ENCODE measurements at regions not wholly inside any gene's neighbourhood (a gene's known extent, or its start where the extent isn't known, plus 50 kb on each side); places are given as distances from the start of the nearest gene placed in this dataset.

DNA sequence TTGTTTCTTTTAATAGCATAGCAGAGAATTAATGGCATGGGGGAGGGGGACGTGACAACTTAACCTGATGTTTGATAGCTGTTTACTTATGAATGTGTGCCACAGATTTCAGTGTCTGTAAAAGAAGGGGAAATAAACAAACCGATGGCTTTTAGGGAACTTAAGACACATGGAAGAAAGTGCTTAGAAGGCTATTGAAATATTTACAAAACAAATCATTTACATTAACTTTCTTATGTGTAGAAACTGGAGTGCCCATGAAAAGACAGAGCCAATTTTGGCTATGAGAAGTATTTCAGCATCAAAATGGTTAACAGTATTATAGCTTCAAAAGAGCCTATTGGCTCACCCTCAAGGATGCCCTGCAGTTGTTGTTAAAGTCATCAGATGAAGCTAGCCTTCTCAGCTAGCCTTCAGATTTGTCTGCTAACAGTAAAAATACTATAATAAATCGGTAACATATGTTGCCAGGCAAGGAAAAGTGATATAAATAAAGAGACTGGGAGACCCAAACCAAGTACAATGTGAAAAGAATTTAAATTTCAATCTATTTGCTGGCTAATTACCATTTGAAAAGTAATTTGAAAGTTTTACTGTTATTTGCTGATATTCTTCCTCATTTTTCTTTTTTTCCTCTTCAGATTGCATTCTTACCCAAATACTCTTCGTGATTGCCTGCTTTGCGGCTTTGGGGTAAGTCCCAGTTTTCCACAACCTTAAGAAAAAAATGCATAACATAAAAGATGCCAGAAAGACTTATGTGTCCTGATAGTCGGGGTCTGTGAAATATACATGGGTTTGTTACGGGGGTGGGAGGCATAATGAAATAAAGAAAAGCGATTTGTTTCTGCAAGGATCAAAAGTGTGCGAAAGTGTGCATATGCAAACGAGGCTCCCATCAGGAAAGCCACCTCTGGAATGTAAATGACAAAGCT lies 256.4 kb downstream of the MEIS1 start:
- DNase-seq (ENCODE audit: low spot score): no peak

DNA sequence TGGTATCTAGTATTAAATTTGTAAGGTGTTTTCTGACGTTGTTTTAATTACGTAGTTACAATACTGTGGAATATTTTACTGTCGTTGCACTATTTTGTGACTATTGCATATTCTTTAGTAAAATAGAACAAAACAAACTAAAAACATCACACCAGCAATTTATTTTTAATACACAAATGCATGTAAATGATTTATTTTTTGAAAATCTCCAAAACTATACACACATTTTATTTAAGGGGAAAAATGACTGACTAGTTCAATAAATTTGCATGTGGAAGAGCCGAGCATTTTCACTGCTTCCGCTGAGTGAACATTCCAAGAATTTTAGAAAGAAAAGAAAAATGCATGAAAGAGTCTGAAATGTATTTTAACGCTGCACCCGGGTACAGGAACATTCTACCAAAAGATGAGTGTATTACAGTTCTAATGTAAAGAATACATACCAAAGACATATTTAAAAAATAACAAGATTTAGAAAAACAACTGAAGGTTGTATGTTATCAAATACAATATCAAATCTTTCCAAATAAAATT lies 257.7 kb downstream of the MEIS1 start:
- DNase-seq (ENCODE audit: low spot score): no peak

DNA sequence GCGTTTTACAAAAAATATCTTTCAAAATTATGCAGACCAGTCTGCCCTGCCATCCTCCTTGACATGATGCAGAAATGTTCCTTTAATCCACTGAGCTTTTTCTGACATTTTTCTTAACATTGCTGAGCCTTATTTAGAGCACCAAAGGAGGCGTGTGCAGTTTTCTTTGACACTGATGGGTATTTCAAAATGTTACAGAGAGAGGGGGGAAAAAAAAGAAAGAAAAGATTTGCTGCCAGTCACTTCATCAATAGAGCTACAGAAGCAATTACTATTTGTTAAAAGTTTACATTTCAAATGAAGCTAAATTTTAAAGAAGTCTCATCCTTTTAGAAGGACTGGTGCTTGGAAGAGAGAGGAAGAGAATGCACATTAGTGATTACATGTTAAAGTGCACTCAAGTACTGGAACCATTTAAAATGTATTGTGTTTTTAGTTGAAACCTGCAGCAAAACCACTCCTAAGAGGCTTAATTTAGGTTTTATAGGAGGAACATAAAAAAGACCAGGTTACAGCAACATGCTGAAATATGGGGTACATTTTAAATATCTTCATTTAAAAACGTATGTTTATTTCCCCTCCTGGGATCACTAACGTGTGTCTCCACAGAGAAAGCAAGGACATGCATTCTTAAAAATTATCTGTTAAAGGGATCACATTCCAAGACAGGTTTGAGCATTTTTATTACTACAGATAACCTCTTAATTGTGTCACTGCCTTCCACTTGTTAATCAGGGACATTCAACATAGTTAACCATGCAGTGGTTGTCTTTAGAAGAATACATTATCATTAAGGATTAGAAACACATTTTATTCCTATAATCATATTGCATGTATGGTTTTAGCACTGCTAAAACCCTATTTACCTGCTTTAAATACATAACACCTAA lies 258.4 kb downstream of the MEIS1 start:
- no peak for DNase-seq (ENCODE audit: low spot score)

DNA sequence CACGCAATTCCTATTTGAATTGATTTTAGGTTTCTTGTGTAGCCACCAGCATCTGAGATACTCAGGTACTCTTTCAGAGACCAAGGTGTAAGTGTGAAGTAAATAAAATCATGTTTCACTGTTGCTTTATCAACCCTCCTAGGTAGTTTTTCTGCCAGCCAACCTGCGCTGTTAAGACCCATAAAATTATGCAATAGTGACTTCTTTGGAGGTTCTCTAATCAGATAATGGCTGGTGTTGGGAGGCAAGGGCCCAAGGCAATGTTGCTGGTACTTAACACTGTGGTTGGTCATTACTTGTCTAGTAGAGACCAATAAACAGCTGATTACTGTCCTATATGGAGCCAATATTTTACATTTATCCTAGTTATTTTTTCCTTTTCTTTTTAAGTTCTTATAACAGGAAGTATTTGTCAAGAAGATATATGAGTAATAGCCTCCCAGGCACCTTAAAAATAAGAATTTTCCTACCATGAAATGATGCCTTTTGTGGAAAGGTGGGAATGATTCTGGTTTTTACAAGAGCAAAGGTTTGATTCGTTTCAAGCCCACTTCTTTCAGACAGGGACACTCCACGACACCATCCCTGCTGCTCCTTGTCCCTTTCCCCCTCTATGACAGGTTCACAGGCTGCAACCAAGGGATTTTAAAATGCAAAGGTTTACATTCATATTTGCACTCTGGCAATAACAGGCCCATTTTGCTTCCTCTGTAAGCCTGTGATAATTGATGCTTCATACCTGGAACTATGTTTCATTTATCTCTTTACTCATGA lies 259.3 kb downstream of the MEIS1 start:
- no peak for DNase-seq (ENCODE audit: low spot score)

DNA sequence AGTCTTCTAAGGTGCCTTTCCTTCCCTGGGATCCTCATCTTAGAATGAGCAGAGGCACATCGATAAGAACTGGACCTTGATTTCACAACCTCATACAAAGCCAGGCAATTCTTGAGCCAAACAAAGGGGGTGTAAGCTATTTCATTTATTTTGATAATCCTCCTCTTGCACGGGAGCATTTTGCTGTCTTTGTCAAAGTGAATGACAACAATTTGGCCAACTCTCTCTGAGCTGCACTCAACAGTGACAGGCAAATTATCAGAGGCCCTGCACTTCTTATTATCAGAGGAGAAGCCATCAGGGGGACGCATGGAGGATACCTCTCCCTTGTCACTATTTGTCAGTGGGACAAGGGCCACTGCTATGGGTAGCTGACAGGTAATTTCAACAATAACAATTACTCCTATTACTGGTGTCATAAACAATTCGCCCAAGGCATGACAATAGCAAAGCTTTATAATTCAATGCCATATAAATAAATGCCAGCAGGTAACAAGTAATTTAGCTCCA lies 260.4 kb downstream of the MEIS1 start:
- DNase-seq (ENCODE audit: low spot score): no peak

DNA sequence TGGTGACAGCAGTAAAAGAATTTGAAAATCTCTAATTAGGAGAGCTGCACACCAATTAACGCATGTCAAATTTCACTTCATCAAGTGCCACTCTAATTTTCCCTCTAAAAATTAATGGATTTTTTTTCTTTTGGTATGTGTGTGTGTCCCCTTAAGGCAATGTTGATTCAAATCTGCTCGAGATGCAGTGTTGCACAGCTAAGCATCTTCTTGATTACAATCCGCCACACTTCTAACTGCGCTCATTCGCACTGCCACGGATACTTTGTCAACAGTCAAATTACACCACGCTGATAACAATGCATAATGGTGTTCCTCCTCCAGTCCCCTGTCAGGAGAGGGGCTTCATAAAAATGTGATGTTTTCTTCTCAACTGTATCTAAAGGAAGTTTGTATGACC lies 261.4 kb downstream of the MEIS1 start:
- no peak for DNase-seq (ENCODE audit: low spot score)

DNA sequence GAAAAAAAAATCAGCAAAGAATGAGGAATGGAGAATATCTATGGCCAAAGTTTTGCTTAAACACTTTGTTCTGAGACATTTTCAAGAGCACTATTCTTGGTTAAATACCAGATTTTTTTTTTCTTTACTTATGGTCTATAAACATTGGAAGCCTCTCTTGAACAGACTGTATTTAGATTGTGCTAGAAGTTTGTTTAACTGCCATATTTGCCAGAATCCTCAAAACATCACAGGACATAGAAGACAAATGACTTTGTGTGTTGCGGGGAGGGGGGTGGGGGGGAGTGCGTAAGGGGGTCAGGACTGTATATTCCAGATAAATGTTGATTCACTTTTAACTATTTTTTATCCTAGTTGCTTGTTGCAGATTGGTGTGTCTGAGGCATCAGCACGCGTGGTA lies 262.0 kb downstream of the MEIS1 start:
- DNase-seq (ENCODE audit: low spot score): no peak

DNA sequence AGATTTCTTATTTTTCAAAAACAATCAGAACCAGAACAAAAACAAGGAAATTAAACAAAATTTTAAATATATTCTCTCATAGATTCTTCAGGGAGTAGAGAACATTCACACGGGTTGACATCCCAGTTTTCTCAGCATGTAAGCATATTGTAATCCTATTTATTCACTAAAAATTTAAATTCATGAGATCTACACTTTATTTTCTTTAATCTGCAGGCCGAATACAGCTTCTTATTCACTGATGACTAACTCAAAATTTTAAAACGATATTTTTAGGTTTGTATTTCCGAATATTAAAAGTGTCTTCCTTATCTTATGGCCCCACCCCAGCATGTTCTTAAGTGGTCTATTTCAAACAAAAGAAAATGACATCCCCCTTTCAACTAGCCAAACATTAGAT lies 262.4 kb downstream of the MEIS1 start:
- no peak for DNase-seq (ENCODE audit: low spot score)

DNA sequence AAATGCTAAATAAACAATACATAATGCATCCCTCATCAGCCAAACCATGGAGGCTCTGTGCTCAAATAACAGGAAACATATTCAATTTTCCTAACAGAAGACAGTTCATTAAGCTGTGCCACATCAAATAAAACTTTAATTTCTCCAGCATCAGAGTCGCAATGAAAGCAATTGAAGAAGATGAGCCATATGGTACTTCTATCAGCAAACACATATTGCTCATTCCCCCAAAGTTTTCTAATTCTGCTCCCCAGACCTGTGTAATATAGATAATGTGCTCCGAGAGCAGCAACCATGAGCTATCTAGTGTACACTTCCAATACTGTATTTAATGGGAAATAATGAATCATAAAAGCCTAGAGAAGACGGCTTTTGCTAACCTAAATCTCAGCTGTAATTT lies 263.2 kb downstream of the MEIS1 start:
- no peak for DNase-seq (ENCODE audit: low spot score)

DNA sequence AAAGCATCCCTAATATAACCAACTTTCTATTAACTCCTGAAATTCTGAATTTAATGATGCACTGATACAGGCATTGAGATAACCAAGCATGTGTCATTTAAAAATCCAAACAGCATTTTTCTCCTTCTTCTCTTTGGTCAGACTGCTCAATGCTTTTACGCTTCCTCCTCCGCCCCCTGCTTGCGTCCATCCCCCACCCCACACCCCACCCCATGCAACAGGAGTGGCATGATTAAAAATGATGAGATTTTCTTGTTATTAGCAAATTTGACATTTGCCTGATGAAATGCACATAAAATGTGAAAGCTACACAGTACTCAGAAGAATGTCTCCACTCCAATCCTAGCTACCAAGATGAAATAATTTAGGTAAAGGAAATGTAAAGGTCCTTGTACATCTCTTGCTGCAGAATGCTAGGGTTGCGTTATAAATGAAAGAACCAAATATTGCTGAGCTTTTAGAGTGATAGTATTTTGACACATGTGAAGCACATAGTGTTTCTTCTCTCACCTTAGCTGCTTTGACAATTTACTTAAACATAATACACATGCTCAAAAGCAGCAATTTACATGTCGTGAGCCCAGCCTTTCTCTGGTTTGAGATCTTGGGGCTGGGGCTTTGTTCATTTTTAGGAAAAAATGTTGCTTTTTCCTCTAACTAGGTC lies 263.8 kb downstream of the MEIS1 start:
- DNase-seq (ENCODE audit: low spot score): no peak

DNA sequence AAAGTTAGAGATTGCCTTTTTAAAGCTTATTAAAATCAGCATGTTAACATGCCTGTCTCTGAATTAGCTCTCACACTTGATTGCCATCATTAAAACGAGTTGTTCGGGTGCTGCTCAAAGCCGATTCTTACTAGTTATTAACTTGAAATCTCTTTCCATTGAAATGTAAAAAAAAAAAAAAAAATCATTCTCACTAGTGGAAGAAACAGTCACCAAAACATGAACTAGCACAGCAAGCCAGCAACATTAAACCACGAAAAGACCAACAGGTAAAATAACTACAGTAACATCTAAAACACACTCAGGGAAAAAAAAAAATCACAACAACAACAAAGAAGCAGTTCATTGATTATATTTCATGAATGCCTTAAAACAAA lies 264.5 kb downstream of the MEIS1 start:
- no peak for DNase-seq (ENCODE audit: low spot score)

DNA sequence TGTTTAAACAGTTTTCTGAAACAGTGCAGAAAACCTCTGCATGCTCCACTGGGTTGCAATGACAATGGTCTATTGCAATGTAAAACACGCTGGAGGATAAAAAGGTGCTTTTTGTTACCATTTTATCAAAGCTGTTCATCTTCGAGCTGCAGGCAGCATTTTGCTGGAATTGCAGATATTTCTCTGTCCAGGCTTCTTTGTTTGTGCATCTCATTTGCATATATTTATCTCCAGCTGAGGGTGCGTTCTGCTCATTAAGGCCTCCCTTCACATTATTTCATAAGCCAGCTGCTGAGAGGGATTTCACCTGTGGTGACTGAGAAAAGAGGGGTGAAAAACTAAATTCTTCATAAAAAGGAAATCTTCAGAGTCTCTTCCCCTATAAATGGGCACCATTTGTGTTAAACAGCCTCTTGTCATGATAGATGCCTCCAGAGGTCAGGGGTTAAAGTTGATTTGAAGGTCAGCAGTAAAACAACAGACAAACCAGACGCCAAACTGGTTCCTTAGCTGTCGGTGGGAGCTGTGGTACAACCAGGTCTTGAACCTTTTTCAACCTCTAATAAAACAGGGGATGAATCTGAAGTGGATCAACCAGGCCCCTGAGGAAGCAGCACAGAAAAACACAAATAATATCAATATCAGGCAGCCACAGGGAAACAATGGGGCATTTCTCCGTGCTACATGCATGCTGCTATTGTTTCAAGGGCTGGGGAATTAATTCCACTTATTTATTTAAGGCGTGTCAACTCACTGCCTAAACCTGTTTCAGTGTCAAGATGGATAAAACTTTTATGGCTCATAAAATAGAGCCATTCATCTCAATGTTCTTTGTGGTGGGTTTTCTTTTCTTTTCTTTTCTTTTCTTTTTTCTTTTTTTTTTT lies 265.1 kb downstream of the MEIS1 start:
- no peak for DNase-seq (ENCODE audit: low spot score)

DNA sequence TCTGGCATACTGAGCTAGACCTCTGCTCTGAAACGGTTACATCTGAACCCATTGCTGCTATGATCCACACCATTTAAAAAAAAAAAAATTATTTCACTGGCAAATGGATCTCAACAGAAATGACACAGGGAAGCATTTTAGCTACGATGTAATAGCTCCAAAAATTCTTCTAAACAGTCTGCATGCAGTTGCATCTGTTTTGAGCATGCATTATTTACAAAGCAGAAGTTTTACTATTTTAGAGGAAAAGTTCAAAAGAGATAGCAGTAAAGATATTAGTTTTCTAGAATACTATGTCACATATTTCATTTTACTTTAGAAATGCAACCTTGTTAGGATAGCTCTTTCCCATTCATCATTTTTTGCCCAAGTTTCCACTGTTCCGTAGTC lies 265.7 kb downstream of the MEIS1 start:
- DNase-seq (ENCODE audit: low spot score): no peak

DNA sequence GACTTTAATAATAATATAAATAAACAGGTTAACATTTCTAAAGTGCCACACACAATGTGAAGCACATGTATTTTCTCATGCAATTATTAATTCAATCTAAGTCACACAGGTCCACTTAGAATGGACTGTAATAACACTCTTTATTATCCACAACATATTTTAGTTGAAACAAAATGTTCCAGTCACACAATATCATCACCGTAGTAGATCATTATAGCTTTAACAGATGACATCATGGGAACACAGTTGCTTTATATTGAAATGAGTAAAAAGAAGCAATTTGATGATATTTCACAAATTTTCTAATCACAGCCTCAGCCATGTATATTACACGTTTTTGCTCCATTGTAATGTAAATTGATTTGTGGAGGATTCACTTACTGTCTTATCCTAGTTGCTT lies 266.3 kb downstream of the MEIS1 start:
- DNase-seq (ENCODE audit: low spot score): no peak

DNA sequence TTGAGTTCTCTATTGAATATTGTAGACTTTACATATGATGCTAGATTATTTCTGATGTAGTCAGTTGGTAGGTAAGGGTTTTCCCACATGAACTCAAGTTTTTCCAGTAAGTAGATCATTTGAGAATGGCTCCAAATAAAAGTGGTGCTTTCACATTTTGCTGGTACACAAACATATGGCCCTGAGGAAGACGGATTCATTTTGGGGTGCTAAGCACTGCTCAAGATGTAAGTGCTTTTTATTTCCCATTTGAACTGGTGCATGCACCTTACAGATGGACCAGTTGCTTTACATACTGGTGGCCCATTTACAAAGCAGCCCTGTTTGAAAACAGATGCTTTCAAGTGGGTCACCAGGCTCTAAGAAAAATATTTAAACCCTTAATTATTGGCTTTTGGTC lies 266.7 kb downstream of the MEIS1 start:
- no peak for DNase-seq (ENCODE audit: low spot score)

DNA sequence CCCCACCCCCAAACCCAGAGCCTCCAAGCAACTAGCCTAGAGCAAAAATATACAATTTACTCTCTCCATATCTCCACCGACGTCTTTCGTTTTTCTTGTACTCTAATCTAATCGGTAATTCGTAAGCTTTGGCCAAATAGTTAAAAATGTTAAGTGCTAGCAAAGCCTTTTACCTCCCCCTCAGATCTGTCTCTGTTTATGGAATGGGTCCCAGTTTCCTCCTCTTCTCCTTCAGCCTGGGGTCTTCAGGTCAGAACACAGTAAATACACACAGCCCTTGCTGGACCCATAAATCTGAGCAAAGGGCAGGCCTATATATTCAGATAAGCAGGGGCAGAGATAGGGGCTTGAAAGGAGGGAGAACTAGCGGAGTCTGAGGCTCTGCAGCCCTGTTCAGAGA lies 267.4 kb downstream of the MEIS1 start:
- no peak for DNase-seq (ENCODE audit: low spot score)

DNA sequence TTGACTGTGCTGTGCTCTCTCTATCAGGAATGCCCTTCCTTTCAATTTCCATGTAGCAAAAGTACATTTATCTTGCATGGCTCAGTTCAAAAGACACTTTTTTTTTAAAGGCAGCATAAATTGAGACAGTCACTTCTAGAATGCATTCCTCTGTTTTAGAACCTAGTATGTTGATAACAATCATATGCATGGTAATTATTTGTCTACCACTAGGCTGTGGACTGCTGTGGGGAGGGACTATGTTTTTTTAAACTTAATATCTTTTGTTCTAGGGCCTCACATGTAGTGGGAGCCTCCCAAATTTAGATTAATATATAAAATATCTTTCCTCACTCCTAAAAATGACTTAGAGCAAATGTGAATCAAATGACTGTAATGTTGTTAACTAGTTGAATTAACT lies 269.9 kb downstream of the MEIS1 start:
- no peak for DNase-seq (ENCODE audit: low spot score)

DNA sequence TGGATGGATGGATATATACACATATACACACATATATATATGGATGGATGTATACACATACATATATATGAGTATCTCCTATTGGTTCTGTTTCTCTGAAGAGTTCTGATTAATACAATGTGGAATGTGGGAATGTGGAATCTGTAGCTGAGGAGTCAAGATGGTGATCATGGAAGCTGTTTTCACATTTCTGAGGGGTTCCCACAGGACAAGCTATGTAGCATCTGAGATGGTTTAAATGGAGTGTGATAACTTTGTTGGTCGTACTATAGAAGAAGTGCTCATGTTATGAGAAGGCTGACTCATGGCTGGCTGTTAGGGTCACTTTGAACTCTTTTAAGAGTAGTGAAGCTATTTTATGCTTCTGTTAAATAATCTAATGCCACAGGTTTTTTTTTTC lies 279.7 kb downstream of the MEIS1 start:
- DNase-seq (ENCODE audit: low spot score): no peak

DNA sequence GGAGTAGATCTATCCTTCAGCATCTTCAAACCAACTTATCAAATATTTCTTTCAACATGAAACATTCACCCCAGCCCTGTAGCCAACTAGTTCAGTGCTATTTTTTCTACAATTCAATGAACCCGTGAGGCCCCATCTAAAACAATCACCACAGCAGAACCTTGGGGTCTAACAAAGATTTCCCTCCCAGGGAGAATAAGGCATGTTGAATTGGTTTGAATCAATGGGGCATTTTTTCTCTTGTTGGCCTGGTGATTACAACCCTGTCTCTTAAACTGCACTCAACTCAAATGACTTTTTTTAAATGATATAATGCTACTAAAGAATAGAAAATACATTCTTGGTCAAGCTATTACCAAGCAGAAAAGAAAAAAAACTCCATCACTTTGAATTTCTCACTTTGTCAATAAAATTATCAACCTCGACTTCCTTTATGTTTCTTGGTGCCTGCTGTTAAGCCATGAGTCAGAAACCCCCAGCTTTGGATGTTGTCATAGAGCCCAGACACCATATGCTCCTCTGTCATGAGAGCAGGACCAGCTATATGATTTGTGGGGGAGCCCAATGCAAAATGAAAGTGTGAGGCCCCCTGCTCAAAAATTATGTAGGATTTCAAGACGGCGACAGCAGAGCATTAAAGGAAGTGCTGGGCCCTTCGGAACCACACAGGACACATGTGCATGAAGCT lies 282.4 kb downstream of the MEIS1 start:
- DNase-seq (ENCODE audit: low spot score): no peak

DNA sequence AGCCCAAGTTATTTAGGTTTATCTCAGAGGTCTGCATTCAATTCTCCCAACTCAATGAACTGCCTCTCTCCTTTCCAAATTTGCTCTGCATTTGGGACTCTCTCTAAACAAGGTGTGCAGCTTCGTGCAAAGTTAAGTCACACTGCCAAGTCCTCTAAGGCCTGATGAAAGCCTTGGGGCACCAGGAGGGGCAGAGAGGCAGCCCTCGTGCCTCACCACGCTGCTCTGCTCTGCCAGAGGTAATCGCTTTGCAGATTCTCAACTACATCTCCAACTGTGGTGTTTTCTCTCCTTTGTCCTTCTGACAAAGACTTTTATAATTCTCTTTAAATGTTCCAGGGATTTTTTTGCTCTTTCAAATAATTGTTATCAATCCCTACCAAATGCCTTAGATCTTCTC lies 283.0 kb downstream of the MEIS1 start:
- no peak for DNase-seq (ENCODE audit: low spot score)
